Keratinocyte (primary cell): ENCODE measurements at regions not wholly inside any gene's neighbourhood (a gene's known extent, or its start where the extent isn't known, plus 50 kb on each side); places are given as distances from the start of the nearest gene placed in this dataset.

Source experiments
- DNase-seq: peaks from one replicate; pipeline ENCODE4 v3.0.0-alpha.2; 2011; ENCODE audit warnings: low read depth, missing footprints, low spot score
- FAIRE-seq: peaks from 2 replicates; lab custom pipeline; 2011; peaks lifted over from hg19 to GRCh38; lab: Jason Lieb, UNC
- H2AFZ ChIP-seq: 2 replicates; pipeline ENCODE4 v1.6.0; 2012; ENCODE audit warnings: low read length, control low read depth, inconsistent platforms; ENCODE audit not compliant: control insufficient read depth
- H3K27ac ChIP-seq: 2 replicates; pipeline ENCODE4 v1.5.1; 2011; ENCODE audit warnings: low read length; ENCODE audit not compliant: control insufficient read depth, insufficient read depth
- H3K27me3 ChIP-seq: 3 replicates; pipeline ENCODE4 v1.6.0; 2011; ENCODE audit warnings: low read length; ENCODE audit not compliant: control insufficient read depth, insufficient read depth; ENCODE audit errors: extremely low read depth
- H3K36me3 ChIP-seq, 2 experiments: 2 replicates in 1 of 2; 3 replicates in 1 of 2; pipeline ENCODE4 v1.5.1; 2011; ENCODE audit warnings: low read length in 2 of 2, mild to moderate bottlenecking in 1 of 2; ENCODE audit not compliant: control insufficient read depth in 2 of 2, insufficient read depth in 2 of 2; ENCODE audit errors: extremely low read depth in 1 of 2
- H3K4me1 ChIP-seq: 3 replicates; pipeline ENCODE4 v1.5.1; 2011; ENCODE audit warnings: low read length; ENCODE audit not compliant: control insufficient read depth, insufficient read depth; ENCODE audit errors: extremely low read depth
- H3K4me2 ChIP-seq: 3 replicates; pipeline ENCODE4 v1.6.0; 2011; ENCODE audit warnings: low read depth, low read length; ENCODE audit not compliant: control insufficient read depth, insufficient read depth; ENCODE audit errors: extremely low read depth
- H3K4me3 ChIP-seq, 3 experiments: fragments of 200-600 bp in 1 of 3; sonication (generic) in 1 of 3; 2 replicates in 2 of 3; 3 replicates in 1 of 3; pipeline ENCODE4 v1.5.1; 2011 to 2016; ENCODE audit warnings: low read length in 3 of 3, mild to moderate bottlenecking in 3 of 3, control low read depth in 2 of 3, inconsistent platforms in 1 of 3, low read depth in 1 of 3, mixed read lengths in 1 of 3, mixed run types in 1 of 3, moderate library complexity in 1 of 3; ENCODE audit not compliant: control insufficient read depth in 2 of 3, insufficient read depth in 2 of 3; ENCODE audit errors: extremely low read depth in 1 of 3
- H3K79me2 ChIP-seq: 2 replicates; pipeline ENCODE4 v1.6.0; 2012; ENCODE audit warnings: low read length; ENCODE audit not compliant: control insufficient read depth, insufficient read depth
- H3K9ac ChIP-seq: 3 replicates; pipeline ENCODE4 v1.6.0; 2011; ENCODE audit warnings: low read length; ENCODE audit not compliant: control insufficient read depth, insufficient read depth; ENCODE audit errors: extremely low read depth
- H3K9me1 ChIP-seq: 3 replicates; pipeline ENCODE4 v1.6.0; 2011; ENCODE audit warnings: low read length; ENCODE audit not compliant: control insufficient read depth, insufficient read depth; ENCODE audit errors: extremely low read depth
- H3K9me3 ChIP-seq: 2 replicates; pipeline ENCODE4 v1.5.1; 2012; ENCODE audit warnings: low read depth, low read length; ENCODE audit not compliant: control insufficient read depth
- H4K20me1 ChIP-seq: 3 replicates; pipeline ENCODE4 v1.6.0; 2011; ENCODE audit warnings: low read length; ENCODE audit not compliant: control insufficient read depth, insufficient read depth; ENCODE audit errors: extremely low read depth
- CTCF ChIP-seq, 3 experiments: IDR thresholded peaks in 1 of 3; conservative IDR thresholded peaks in 1 of 3; optimal IDR thresholded peaks in 1 of 3; 2 replicates in 2 of 3; 3 replicates in 1 of 3; pipeline versions ENCODE3 to v1.5.1; 2011; ENCODE audit warnings: low read length in 3 of 3, mild to moderate bottlenecking in 3 of 3, moderate library complexity in 2 of 3, control low read depth in 1 of 3, inconsistent platforms in 1 of 3; ENCODE audit not compliant: insufficient read depth in 2 of 3; ENCODE audit errors: extremely low read depth in 1 of 3
- EZH2 ChIP-seq: IDR thresholded peaks from one replicate; pipeline ENCODE4 v1.6.1; 2012; ENCODE audit warnings: inconsistent platforms, mild to moderate bottlenecking, low read length, moderate library complexity
- dilution Hi-C: fragments of 300-500 bp; cut with MboI; formaldehyde crosslinking; loops from one replicate; pipeline ENCODE4 v1.7.0; 2020; ENCODE audit warnings: low sequenced_read_pairs; ENCODE audit not compliant: extremely low pct_ligation_motif_present

- Histone ChIP-seq H3K4me3 (no peak overlapping the region), H3K9me3 (no peaks in the 10 kb centered on the region), H3K36me3 (no peaks in the 10 kb centered on the region), H3K9me1 (no peaks in the 10 kb centered on the region), H3K27me3 (no peaks in the 10 kb centered on the region), H3K9ac (no peak overlapping the region), H4K20me1 (no peaks in the 10 kb centered on the region), H2AFZ (peak overlapping the region; percentile 81), H3K4me1 (no peaks in the 10 kb centered on the region), H3K4me2 (no peak overlapping the region), H3K27ac (no peak overlapping the region), H3K79me2 (no peaks in the 10 kb centered on the region)
- no peak for TF ChIP-seq EZH2
- no peak for TF ChIP-seq CTCF (optimal IDR thresholded peaks at IDR 0.05 in 1 of 3, IDR thresholded peaks at IDR 0.05 in 1 of 3, conservative IDR thresholded peaks at IDR 0.05 in 1 of 3; ENCODE audit: extremely low read depth in 1 of 3, insufficient read depth in 2 of 3, low read length in 3 of 3)
- FAIRE-seq = no peak
- DNase-seq = no peak
- dilution Hi-C loops = no loop called here
These were observed 131.7 kb upstream of the PCDH18 start for GRCh38 chr4:137664046-137664387.

GRCh38 chr4:137663251-137664045 lies 131.2 kb upstream of the PCDH18 start:
- dilution Hi-C loops = no loop called here

More at GRCh38 chr4:137663251-137664045, 131.2 kb upstream of the PCDH18 start:
- no peaks in the 10 kb centered on the region for H3K9me1 ChIP-seq
- no peaks in the 10 kb centered on the region for H3K9me3 ChIP-seq
- H4K20me1 ChIP-seq = no peaks in the 10 kb centered on the region
- no peaks in the 10 kb centered on the region for H3K27me3 ChIP-seq
- no peak overlapping the region for H3K4me2 ChIP-seq
- H2AFZ ChIP-seq = no peak overlapping the region
- H3K4me1 ChIP-seq = no peaks in the 10 kb centered on the region
- no peak overlapping the region for H3K9ac ChIP-seq
- TF ChIP-seq EZH2 = no peak
- no peak for TF ChIP-seq CTCF (optimal IDR thresholded peaks at IDR 0.05 in 1 of 3, IDR thresholded peaks at IDR 0.05 in 1 of 3, conservative IDR thresholded peaks at IDR 0.05 in 1 of 3; ENCODE audit: extremely low read depth in 1 of 3, insufficient read depth in 2 of 3, low read length in 3 of 3)
- FAIRE-seq = no peak
- H3K79me2 ChIP-seq = no peaks in the 10 kb centered on the region
- no peak overlapping the region for H3K4me3 ChIP-seq
- no peak for DNase-seq
- no peaks in the 10 kb centered on the region for H3K36me3 ChIP-seq
- no peak overlapping the region for H3K27ac ChIP-seq
